ENCODE measurements at regions not wholly inside any gene's neighbourhood (a gene's known extent, or its start where the extent isn't known, plus 50 kb on each side); places are given as distances from the start of the nearest gene placed in this dataset.
"Not testable (repeated sequence)": the region's sequence is repeated elsewhere in the genome, so short reads cannot be mapped to it uniquely, and the experiment has no call there.

GRCh38 chr2:226573158-226573557, 226.5 kb downstream of the IRS1 start:
- no peak for DNase-seq

GRCh38 chr2:226564667-226565066, 235.0 kb downstream of the IRS1 start:
- no peak for DNase-seq

- DNase-seq, result no peak
Observed at GRCh38 chr2:226561962-226562361, 237.7 kb downstream of the IRS1 start.

- DNase-seq, result no peak
Observed at GRCh38 chr2:226560325-226560724, 239.3 kb downstream of the IRS1 start.

- no peak for DNase-seq
Observed at GRCh38 chr2:226559536-226559935, 240.1 kb downstream of the IRS1 start.

GRCh38 chr2:226558418-226558817, 241.2 kb downstream of the IRS1 start:
- DNase-seq, result no peak

- no peak for DNase-seq
Observed at GRCh38 chr2:226556050-226556449, 243.6 kb downstream of the IRS1 start.

- DNase-seq, result no peak
Observed at GRCh38 chr2:226554701-226555100, 244.9 kb downstream of the IRS1 start.

GRCh38 chr2:226553333-226553732, 246.3 kb downstream of the IRS1 start:
- no peak for DNase-seq

- DNase-seq, result no peak
Observed at GRCh38 chr2:226552571-226553285, 246.9 kb downstream of the IRS1 start.

- DNase-seq, result no peak
Observed at GRCh38 chr2:226551522-226552250, 247.9 kb downstream of the IRS1 start.

GRCh38 chr2:226550801-226551200, 248.8 kb downstream of the IRS1 start:
- DNase-seq, result no peak

GRCh38 chr2:226548732-226549131, 250.9 kb downstream of the IRS1 start:
- no peak for DNase-seq

- no peak for DNase-seq
Observed at GRCh38 chr2:226544596-226545210, 254.9 kb downstream of the IRS1 start.

GRCh38 chr2:226540204-226540994, 259.2 kb downstream of the IRS1 start:
- no peak for DNase-seq

GRCh38 chr2:226536410-226536809, 263.2 kb downstream of the IRS1 start:
- DNase-seq, result no peak

GRCh38 chr2:226532976-226533375, 266.6 kb downstream of the IRS1 start:
- DNase-seq, result not testable (repeated sequence)

GRCh38 chr2:226531061-226531810, 268.4 kb downstream of the IRS1 start:
- no peak for DNase-seq

- no peak for DNase-seq
Observed at GRCh38 chr2:226529556-226529955, 270.1 kb downstream of the IRS1 start.

- no peak for DNase-seq
Observed at GRCh38 chr2:226526716-226527115, 272.9 kb downstream of the IRS1 start.

- no peak for DNase-seq
Observed at GRCh38 chr2:226524381-226524843, 275.2 kb downstream of the IRS1 start.

GRCh38 chr2:226520723-226521122, 278.9 kb downstream of the IRS1 start:
- DNase-seq, result no peak
